ENCODE measurements at regions not wholly inside any gene's neighbourhood (a gene's known extent, or its start where the extent isn't known, plus 50 kb on each side); places are given as distances from the start of the nearest gene placed in this dataset.
"Not testable (repeated sequence)": the region's sequence is repeated elsewhere in the genome, so short reads cannot be mapped to it uniquely, and the experiment has no call there.

DNA sequence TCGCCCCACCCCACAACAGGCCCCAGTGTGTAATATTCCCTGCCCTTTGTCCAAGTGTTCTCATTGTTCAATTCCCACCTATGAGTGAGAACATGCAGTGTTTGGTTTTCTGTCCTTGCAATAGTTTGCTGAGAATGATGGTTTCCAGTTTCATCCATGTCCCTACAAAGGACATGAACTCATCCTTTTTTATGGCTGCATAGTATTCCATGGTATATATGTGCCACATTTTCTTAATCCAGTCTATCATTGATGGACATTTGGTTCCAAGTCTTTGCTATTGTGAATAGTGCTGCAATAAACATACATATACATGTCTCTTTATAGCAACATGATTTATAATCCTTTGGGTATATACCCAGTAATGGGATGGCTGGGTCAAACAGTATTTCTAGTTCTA is 132.7 kb downstream of the SNX10 start:
- in situ Hi-C loops (cut with HindIII; ENCODE audit: low pct_unique_long_range_greater_than_20kb, low sequenced_read_pairs); DNase-seq (ENCODE audit: low read depth): not testable (repeated sequence)

DNA sequence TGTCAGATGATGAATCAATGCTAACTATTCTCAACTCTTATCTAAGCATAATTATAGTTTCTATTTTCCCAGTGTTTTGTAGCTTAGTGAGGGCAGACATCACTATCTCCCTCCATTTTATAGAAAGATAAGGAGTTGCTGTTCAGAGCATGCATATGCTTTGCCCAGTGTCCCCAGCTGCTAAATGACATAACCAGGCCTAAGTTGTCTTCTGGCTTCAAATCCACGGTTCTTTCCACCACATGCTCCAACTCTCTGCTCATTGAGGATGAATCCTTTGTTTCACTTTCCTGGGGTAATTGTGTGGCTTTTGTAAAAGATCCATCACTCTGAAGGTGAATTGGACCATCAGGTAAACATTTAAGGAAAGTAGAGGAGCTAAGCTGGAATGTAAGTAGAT is 134.0 kb downstream of the SNX10 start:
- DNase-seq (ENCODE audit: low read depth): no peak
- in situ Hi-C loops (cut with HindIII; ENCODE audit: low pct_unique_long_range_greater_than_20kb, low sequenced_read_pairs): no loop called here

DNA sequence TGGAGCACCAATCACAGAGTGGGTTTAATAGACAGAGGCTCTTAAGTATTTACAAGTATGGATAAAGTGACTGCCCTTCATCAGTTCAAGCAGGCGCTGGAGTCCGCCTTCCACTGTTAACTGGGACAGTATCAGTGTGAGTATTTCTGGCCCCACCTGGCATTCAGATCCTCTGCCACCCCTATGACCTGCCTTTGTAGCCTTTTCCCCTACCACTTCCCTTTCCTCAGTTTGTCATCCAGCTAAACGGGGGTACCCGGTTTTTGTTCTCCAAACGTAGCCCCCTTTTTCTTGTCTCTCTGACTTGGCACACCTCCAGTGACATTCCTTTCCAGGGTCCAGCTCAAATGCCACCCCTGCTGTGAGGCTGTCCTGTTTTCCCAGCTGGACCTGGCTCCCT is 134.4 kb downstream of the SNX10 start:
- in situ Hi-C loops (cut with HindIII; ENCODE audit: low pct_unique_long_range_greater_than_20kb, low sequenced_read_pairs): no loop called here
- no peak for DNase-seq (ENCODE audit: low read depth)

DNA sequence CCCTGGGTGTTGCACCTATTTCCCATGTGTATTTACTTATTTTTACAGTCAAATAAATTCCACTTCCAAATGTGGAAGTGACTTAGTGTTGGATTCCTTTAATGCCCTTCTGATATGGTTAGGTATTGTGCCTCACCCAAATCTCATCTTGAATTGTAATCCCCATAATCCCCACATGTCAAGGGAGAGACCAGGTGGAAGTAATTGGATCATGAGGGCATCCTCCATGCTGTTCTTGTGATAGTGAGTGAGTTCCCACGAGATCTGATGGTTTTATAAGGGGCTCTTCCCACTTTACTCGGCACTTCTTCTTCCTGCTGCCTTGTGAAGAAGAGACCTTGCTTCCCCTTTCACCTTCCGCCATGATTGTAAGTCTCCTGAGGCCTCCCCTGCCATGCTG is 136.9 kb downstream of the SNX10 start:
- DNase-seq (ENCODE audit: low read depth): no peak
- in situ Hi-C loops (cut with HindIII; ENCODE audit: low pct_unique_long_range_greater_than_20kb, low sequenced_read_pairs): no loop called here

DNA sequence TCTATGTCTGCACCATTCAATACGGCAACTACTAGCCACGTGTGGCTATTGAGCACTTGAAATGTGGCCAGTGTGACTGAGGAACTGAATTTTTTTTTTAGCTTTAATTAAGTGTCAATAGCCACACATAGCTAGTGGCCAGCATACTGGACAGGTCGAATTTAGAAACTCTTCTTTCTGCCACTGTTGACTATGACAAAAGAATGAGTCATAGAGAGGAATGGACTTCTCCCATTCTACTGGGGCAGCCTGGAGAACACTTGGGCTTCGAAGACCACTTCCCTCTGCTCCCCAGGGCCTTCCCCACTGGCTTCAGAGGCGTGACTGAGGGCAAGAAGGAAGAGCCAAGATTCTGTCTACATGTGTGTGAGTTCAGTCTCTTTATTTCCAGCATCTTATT is 137.5 kb downstream of the SNX10 start:
- in situ Hi-C loops (cut with HindIII; ENCODE audit: low pct_unique_long_range_greater_than_20kb, low sequenced_read_pairs): no loop called here
- DNase-seq (ENCODE audit: low read depth): no peak

DNA sequence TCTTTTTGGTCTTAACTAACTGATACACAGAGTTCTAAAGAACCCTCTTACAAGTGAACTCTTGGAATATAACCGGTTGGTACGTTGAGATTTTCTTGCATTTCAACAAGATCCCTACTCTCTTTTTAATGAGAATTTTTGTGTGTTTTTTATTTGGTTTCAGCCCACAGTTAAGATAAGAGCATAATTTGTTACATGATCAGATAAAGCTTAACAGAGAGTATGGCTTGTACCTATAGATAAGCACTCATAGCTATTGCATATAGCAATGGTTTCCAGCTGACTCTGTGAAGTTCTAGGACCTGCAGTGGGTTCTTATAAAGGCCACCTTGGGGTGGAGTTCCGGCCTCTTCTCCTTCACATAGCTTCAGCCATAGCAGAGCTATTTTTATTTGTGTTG is 143.3 kb downstream of the SNX10 start:
- DNase-seq (ENCODE audit: low read depth): no peak
- in situ Hi-C loops (cut with HindIII; ENCODE audit: low pct_unique_long_range_greater_than_20kb, low sequenced_read_pairs): no loop called here

DNA sequence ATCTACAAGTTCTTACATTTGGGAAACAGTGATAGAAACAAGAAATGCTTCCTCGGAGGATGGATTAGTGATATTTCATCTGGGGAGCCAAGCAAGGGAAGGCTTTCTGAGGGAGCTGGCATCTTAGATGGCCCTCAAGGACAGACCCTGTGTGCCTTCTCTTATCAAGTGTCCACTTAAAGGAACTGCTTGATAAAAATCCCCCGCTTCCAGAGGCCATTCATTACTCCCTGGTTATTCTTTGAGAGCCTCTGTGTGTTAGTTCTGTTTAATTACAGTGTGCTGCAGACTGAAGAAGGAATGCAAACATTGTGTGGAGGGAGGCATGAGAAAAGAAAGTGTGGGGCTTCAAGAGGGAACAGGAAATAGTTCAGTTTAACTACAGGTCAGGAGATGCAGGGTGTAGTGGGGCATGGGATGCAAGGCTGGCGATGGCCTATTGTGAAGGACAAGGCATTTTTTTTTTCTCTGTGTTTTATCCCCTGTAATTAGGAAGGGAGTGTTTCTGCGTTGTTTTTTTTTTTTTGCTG is 145.4 kb downstream of the SNX10 start:
- in situ Hi-C loops (cut with HindIII; ENCODE audit: low pct_unique_long_range_greater_than_20kb, low sequenced_read_pairs): no loop called here
- DNase-seq (ENCODE audit: low read depth): no peak

DNA sequence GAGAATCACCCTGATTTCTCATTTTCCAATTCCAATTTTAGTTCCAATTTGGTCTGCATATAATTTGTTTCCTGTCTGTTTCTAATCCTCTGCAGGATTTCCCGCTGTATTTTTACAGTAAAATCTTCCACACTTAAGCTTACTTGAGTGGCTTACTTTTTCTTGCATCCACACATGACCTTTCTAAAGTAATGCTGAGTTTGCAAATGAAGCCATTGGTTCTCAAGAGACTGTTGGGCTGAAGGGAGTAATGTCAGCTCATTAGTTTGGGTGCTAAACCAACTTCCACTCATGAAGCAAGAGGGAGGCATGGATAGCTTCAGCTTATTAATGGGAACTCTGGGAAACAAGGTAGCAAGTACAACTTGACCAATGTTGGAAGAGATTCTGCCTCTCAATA is 146.4 kb downstream of the SNX10 start:
- in situ Hi-C loops (cut with HindIII; ENCODE audit: low pct_unique_long_range_greater_than_20kb, low sequenced_read_pairs): no loop called here
- no peak for DNase-seq (ENCODE audit: low read depth)

DNA sequence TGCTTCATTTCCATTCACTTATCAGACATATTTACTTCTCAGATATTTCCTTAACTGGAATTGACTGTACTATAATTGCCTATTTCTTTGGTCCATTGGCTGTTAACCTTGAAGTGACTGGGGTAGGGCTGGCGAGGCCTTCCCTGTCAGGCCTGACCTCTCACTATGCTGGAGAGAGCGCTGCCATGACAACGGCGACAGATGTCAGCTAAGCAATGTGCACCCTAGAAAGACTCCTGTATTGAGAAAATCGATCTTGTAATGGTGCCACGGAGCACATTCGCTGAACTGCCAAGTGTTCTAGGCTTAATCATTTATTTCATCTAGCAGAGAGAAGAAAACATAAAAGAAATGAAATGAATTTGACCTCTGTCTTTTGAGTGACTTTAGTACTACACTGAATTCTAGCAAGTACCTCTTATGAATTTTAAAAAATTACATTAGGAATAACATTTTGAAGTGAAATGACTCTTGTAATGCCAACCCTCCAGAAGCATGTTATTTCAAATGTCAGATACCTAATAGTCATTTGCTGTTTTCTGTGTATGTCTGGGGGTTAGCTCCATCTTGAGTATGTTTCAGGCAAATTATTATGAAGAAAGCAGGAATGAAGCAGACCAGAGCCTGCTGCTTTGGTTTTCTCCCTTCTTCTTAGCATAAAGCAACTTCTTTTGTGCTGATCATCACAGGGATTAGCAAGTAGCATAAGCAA is 148.0 kb downstream of the SNX10 start:
- DNase-seq (ENCODE audit: low read depth): no peak
- in situ Hi-C loops (cut with HindIII; ENCODE audit: low pct_unique_long_range_greater_than_20kb, low sequenced_read_pairs): no loop called here

DNA sequence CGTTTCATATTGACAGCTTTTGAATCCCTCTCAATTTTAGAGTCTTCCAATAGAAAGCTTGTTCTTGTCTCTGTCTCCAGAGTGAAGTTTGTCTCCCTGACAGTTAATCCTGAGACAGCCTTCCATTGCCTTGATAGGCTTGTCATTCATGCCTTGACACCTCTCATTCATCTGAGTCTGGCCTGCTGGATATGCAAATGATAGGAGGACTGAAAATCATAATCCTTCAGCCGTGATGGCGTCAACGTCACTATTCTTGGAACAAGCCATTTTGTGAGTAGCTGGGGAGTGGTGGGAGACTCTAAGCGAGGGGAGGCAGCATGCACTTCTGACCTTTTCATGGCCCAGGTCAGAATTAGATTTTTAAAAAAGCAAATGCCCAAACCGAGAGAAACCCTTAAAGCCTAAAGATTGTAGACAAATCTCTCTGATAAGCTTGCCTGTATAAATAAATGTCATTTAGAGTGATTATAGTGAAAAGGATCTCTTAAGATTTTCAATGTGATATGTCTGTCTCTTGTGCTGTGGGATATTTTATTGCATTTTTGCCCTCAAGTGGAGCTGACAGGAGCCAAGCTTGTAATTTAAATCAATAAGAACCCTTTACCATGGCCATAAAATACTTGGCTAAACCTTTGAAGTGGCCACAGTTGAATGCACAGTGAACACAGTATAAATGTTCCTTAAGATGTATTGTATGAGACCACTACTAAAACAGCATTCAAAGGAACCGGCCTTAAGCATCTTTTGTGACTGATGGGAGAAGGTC is 148.8 kb downstream of the SNX10 start:
- in situ Hi-C loops (cut with HindIII; ENCODE audit: low pct_unique_long_range_greater_than_20kb, low sequenced_read_pairs): no loop called here
- DNase-seq (ENCODE audit: low read depth): no peak

DNA sequence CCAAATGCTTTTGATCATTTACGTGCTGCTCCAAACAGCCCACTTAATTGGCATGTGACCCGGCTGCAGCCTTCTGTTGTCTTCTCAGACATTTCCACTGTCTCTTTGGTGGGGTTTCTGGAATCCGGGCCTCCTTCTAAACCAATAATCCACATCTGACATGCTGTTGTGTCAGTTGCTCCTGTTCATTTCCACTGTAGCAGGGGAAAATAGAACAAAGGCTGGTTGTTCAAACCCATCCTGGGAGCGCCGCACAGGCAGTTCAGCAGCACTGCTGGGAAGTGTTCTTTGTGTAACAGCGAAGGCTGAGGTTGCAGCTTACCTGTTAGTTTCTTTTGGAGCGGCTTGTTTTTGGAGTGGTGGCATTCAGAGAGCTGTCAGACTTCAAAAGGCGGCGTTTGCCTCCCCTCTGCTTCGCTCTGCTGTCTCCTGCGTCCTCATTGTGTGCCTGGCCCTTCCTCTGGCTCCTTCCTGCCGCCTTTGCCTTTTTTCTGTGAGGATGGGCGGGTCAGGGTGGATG is 149.4 kb downstream of the SNX10 start:
- in situ Hi-C loops (cut with HindIII; ENCODE audit: low pct_unique_long_range_greater_than_20kb, low sequenced_read_pairs): no loop called here
- no peak for DNase-seq (ENCODE audit: low read depth)

DNA sequence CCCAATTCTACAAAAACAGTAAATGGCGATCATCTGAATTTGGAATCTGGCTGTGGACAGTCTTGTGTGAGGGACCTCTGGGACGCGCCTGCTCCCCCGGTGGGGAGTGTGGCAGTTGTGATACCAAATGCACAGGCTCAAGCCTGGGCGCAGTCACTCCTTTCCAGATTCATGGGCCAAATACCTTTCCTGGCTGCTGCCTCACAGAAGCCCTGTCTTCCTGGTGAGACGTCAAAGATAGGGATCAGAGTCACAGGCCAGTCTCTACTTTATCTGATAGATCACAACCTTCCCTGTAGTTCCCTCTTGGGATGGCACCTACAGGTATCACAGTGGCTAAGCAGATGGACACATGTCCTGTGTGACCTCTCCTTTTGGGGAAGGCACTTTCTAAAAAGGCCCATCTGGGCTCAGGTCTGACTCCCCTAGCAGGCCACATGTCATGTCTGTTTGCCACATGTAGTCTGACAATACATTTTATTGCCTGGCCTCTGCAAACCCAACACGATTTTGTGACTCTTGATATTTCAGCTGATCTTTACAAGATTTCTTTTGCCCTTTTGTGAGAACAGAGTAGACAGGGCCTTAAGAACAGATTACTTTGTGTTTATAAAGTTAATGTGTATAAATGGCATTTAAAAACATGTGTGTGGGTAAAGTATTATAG is 150.1 kb downstream of the SNX10 start:
- in situ Hi-C loops (cut with HindIII; ENCODE audit: low pct_unique_long_range_greater_than_20kb, low sequenced_read_pairs): no loop called here
- DNase-seq (ENCODE audit: low read depth): no peak

DNA sequence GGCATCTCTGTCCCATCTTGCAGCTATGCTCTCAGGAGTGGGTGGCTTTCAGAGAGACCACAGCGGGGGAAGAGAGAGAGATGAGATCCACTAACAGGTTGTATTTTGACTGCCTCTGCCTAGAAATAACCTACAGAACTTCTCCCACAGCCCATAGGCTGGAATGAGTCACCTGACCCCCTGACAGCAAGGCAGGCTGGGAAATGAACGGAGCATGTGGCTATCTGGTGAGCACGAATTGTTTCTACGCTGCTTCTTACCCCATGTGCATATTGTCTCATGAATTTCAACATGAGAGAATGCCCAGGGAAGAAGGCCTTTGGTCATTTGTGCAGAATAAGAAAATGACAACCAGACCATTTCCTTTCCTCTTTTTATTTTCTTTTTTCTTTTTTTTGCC is 151.3 kb downstream of the SNX10 start:
- DNase-seq (ENCODE audit: low read depth): no peak
- in situ Hi-C loops (cut with HindIII; ENCODE audit: low pct_unique_long_range_greater_than_20kb, low sequenced_read_pairs): no loop called here

DNA sequence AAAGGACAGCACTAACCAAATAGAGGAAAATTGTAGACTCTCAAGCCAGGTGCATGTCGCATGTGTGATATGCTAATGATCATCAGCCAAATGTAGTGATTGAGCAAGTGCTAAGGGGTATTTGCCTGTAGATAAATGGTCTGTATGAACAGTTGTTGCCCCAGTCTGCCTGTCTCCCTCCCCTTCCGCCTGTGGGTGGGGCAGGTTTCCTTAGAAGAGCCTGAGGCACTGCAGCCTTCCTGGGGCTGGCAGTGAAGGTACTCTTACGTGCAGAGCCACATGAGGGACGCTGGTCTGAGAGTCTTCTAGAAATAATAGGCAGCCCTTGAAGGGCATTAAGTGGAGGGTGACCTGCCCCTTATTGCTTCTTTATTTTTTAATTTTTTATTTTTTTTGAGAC is 152.1 kb downstream of the SNX10 start:
- in situ Hi-C loops (cut with HindIII; ENCODE audit: low pct_unique_long_range_greater_than_20kb, low sequenced_read_pairs): no loop called here

DNA sequence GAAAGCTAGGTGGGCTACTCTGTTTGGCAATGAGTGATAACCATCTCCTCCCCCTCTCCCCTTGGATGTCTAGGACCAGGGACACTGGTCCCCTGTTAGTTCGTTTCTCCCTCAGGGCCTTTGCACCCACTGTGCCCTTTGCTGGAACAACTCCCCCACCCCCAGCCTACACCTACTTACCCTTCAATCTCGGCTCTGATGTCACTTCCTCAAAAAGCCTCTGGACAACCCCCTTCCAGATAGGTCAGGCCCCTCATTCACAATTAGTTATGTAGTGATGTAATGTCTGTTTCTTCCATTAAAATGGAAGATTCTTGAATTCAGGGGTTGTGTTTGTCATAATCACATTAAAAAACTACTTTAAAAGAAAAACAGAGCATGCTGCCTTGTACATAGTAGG is 152.9 kb downstream of the SNX10 start:
- DNase-seq (ENCODE audit: low read depth): no peak
- in situ Hi-C loops (cut with HindIII; ENCODE audit: low pct_unique_long_range_greater_than_20kb, low sequenced_read_pairs): no loop called here

More for the DNA sequence above, 152.1 kb downstream of the SNX10 start:
- no peak for DNase-seq (ENCODE audit: low read depth)

DNA sequence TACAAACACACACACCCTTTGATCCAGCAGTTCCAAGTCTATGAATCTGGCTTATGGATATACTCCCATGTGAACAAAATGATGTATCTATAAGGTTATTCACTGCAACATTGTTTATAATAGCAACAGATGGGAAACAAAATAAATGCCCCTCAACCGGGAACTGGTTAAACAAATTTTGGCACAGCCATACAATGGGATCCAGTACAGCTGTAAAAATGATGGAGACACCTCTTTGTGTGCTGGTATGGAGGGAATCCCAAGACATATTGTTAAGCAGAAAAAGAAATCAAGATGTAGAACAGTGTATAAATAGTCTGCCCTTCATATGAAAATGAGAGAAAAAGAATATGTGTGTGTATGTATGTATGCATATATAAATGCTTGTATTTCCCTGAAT is 155.5 kb downstream of the SNX10 start:
- DNase-seq (ENCODE audit: low read depth): no peak
- in situ Hi-C loops (cut with HindIII; ENCODE audit: low pct_unique_long_range_greater_than_20kb, low sequenced_read_pairs): no loop called here

DNA sequence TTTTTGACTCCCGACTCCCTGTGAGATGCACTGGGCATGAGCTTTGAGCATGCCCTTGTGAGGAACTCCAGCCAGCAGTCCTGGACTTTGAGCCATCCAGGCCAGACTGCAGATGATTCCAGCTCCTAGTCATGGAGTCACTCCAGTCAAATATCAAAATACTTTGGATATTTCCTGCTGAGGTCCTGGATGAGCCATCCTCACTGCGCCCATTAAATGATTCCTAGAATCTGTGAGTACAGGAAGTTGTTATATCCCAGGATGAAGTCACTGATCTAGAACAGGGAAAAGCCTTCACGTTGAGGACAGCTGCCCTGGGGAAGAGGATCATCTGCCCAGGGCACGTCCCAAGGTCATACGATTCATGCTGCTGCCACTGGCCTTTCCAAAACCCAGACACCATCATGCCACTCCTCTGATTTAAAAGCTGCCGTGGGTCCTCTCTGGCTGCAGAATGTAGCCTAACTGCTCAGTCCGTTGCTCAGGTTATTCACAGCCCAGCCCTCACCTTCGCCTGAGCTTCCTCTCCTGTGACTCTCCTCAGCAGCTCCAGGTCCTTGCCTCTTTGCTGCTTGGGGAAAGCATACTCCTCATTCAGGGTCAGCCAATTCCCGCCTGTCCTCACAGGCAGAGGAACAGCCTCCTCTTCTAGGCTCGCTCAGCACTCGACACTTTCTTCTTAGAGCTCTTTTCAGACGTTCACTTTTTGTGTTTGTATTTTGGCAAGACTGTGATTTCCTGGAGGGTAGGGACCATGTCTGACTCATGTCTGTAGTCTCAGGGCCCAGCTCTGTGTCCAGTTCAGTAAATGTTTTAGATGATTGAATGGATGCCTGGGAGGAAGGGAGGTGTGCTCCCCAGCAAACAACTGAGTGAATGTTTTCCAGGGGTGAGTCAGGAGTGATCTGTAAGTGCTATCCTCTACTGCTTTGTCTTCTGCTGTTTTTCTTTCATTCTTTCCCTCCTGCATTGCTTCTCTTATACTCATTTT is 157.8 kb downstream of the SNX10 start:
- DNase-seq (ENCODE audit: low read depth): peak; percentile 81
- in situ Hi-C loops (cut with HindIII; ENCODE audit: low pct_unique_long_range_greater_than_20kb, low sequenced_read_pairs): no loop called here

DNA sequence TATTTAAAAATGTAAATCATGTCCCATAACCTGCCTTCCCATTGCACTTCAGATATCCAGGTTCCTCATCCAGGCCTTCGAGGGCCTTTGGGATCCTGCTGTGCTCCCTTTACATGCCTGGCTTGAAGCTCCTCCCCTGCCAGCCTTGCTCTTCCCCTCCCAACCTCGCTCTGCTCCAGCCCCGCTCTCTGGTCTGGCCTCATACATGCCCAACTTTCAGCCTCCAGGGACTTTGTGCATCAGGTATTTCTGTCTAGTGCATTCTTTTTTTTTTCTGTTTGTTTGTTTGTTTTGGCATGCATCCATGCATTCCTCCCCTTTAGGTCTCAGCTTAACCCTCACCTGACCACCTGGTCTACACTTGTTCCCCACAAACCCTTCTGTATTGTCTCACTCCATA is 160.3 kb downstream of the SNX10 start:
- in situ Hi-C loops (cut with HindIII; ENCODE audit: low pct_unique_long_range_greater_than_20kb, low sequenced_read_pairs): no loop called here
- DNase-seq (ENCODE audit: low read depth): peak; percentile 48
